ENCODE measurements at regions not wholly inside any gene's neighbourhood (a gene's known extent, or its start where the extent isn't known, plus 50 kb on each side); places are given as distances from the start of the nearest gene placed in this dataset.

DNA sequence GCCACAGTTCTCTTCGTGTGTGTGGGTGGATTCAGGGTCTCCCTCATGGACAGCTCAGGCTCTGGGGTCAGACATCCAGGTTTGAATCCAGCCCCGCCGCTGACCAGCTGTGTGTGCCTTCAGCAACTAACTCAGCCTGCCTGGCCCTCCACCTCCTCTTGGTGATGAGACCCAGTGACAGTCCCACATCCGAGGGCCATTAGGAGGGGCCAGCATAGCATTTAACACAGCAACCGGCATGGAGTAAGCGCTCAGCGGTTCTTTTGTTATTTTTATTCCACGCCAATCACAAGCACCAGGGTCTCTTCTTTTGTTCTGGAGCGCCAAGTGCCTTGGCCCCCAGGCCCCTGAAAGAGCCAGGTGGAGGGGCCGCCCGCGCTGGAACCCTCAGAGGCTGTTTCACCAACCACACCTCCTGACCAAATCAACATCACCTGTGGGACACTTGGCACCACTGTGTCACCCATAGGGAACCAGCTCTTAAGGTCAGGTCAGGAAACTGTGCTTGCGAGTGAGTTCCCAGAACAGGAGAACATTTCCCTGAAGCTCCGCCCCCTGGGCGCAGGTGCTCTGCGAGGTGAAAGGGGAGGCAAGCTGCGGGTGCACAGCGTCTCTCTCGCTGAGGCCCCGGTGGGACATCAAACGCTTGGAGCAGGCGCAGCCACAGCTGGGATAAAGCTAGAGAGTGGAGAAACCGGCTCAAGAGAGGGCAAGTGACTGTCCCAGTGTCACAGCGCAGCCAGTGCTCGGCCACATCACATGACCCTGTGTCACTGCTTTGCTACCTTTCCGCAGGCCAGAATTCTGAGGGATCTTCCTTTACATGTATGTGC, 311.3 kb downstream of the UACA start:
- H3K9me3 ChIP-seq (ENCODE audit: low read depth), result no peaks in the 10 kb centered on the region
- Mint-ChIP-seq H3K27me3 (ENCODE audit: insufficient read depth, low read depth) (peaks cover 17% of the 10 kb centered on the region), H3K4me1 (peaks cover 16% of the 10 kb centered on the region), H3K36me3 (no peaks in the 10 kb centered on the region), H3K27ac (no peak overlapping the region), H3K4me3 (no peak overlapping the region), H3K9me3 (no peaks in the 10 kb centered on the region)
- H3K4me2 ChIP-seq, result peak overlapping the region; percentile 57
- H3K79me2 ChIP-seq (ENCODE audit: low read depth), result no peaks in the 10 kb centered on the region
- H3K27me3 ChIP-seq, result peaks cover 16% of the 10 kb centered on the region
- H2AFZ ChIP-seq (replicated peaks), result peak overlapping the region; percentile 52
- H3K36me3 ChIP-seq, result no peaks in the 10 kb centered on the region
- DNase-seq (ENCODE audit: low spot score), result peak; percentile 56
- no peak overlapping the region for H3K4me3 ChIP-seq
- no peaks in the 10 kb centered on the region for H4K20me1 ChIP-seq (ENCODE audit: low read depth)
- H3K27ac ChIP-seq, result no peak overlapping the region
- TF ChIP-seq, protein P1, sequence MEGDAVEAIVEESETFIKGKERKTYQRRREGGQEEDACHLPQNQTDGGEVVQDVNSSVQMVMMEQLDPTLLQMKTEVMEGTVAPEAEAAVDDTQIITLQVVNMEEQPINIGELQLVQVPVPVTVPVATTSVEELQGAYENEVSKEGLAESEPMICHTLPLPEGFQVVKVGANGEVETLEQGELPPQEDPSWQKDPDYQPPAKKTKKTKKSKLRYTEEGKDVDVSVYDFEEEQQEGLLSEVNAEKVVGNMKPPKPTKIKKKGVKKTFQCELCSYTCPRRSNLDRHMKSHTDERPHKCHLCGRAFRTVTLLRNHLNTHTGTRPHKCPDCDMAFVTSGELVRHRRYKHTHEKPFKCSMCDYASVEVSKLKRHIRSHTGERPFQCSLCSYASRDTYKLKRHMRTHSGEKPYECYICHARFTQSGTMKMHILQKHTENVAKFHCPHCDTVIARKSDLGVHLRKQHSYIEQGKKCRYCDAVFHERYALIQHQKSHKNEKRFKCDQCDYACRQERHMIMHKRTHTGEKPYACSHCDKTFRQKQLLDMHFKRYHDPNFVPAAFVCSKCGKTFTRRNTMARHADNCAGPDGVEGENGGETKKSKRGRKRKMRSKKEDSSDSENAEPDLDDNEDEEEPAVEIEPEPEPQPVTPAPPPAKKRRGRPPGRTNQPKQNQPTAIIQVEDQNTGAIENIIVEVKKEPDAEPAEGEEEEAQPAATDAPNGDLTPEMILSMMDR (IDR thresholded peaks at IDR 0.05), result no peak
- TF ChIP-seq EZH2phosphoT487 (IDR thresholded peaks at IDR 0.05) (no peak), EZH2 (IDR thresholded peaks at IDR 0.05) (no peak)
- peaks cover 11% of the 10 kb centered on the region for H3K4me1 ChIP-seq
- H3K9ac ChIP-seq, result no peak overlapping the region
- H3F3A ChIP-seq (ENCODE audit: low read depth), result peaks cover 12% of the 10 kb centered on the region

DNA sequence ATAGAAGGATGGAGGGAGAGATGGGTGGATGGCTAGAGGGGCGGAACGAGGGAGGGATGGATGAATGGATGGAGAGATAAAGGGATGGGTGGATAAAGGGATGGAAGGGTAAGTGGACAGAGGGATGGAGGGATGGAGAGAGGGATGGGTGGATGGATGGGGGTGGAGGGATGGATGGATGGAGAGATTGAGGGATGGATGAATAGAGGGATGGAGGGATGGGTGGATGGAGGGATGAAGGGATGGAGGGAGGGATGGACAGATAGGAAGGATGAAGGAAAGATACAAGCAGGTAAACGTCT, 313.3 kb downstream of the UACA start:
- no peak overlapping the region for H3K4me3 ChIP-seq
- TF ChIP-seq EZH2 (IDR thresholded peaks at IDR 0.05) (no peak), EZH2phosphoT487 (IDR thresholded peaks at IDR 0.05) (no peak)
- TF ChIP-seq, protein P1 (IDR thresholded peaks at IDR 0.05), result no peak
- no peaks in the 10 kb centered on the region for H3K9me3 ChIP-seq (ENCODE audit: low read depth)
- peaks cover 11% of the 10 kb centered on the region for H3K4me1 ChIP-seq
- Mint-ChIP-seq H3K27ac (no peak overlapping the region), H3K9me3 (no peaks in the 10 kb centered on the region), H3K36me3 (no peaks in the 10 kb centered on the region), H3K27me3 (ENCODE audit: insufficient read depth, low read depth) (peaks cover 17% of the 10 kb centered on the region), H3K4me3 (no peak overlapping the region), H3K4me1 (peaks cover 16% of the 10 kb centered on the region)
- no peak overlapping the region for H3K4me2 ChIP-seq
- no peak overlapping the region for H3K9ac ChIP-seq
- H3K27me3 ChIP-seq, result peaks cover 16% of the 10 kb centered on the region
- H2AFZ ChIP-seq (replicated peaks), result no peak overlapping the region
- DNase-seq (ENCODE audit: low spot score), result no peak
- no peak overlapping the region for H3K27ac ChIP-seq
- no peaks in the 10 kb centered on the region for H3K79me2 ChIP-seq (ENCODE audit: low read depth)
- no peaks in the 10 kb centered on the region for H4K20me1 ChIP-seq (ENCODE audit: low read depth)
- no peaks in the 10 kb centered on the region for H3K36me3 ChIP-seq
- H3F3A ChIP-seq (ENCODE audit: low read depth), result peaks cover 12% of the 10 kb centered on the region

- Histone ChIP-seq H3K9me3 (ENCODE audit: low read depth) (no peaks in the 10 kb centered on the region), H2AFZ (replicated peaks) (no peak overlapping the region), H3K4me1 (peaks cover 11% of the 10 kb centered on the region), H3K36me3 (no peaks in the 10 kb centered on the region), H3K4me2 (no peak overlapping the region), H3K79me2 (ENCODE audit: low read depth) (no peaks in the 10 kb centered on the region), H3K27ac (no peak overlapping the region), H4K20me1 (ENCODE audit: low read depth) (no peaks in the 10 kb centered on the region), H3K4me3 (no peak overlapping the region), H3K9ac (no peak overlapping the region), H3F3A (ENCODE audit: low read depth) (peaks cover 12% of the 10 kb centered on the region), H3K27me3 (peaks cover 16% of the 10 kb centered on the region)
- no peak for DNase-seq (ENCODE audit: low spot score)
- peaks cover 17% of the 10 kb centered on the region for H3K27me3 Mint-ChIP-seq (ENCODE audit: insufficient read depth, low read depth)
- TF ChIP-seq EZH2phosphoT487 (IDR thresholded peaks at IDR 0.05), result no peak
- no peak for TF ChIP-seq EZH2 (IDR thresholded peaks at IDR 0.05)
- TF ChIP-seq, protein P1 (IDR thresholded peaks at IDR 0.05), result no peak
- H3K27ac Mint-ChIP-seq, result no peak overlapping the region
- H3K4me3 Mint-ChIP-seq, result no peak overlapping the region
- H3K9me3 Mint-ChIP-seq, result no peaks in the 10 kb centered on the region
- H3K36me3 Mint-ChIP-seq, result no peaks in the 10 kb centered on the region
- peaks cover 16% of the 10 kb centered on the region for H3K4me1 Mint-ChIP-seq
Measured at GRCh38 chr15:70449311-70450141, 313.8 kb downstream of the UACA start.
